H9 (cell line): ENCODE measurements at regions not wholly inside any gene's neighbourhood (a gene's known extent, or its start where the extent isn't known, plus 50 kb on each side); places are given as distances from the start of the nearest gene placed in this dataset.

ENCODE experiments used
- DNase-seq: peaks from one replicate; pipeline ENCODE4 v3.0.0-alpha.2; 2017
- H2AFZ ChIP-seq: one replicate; pipeline ENCODE4 v1.6.1; 2013; ENCODE audit warnings: mild to moderate bottlenecking, low read length, control low read depth, moderate library complexity
- H2AK5ac ChIP-seq: 2 replicates; pipeline ENCODE4 v1.6.1; 2013; ENCODE audit warnings: low read length, control low read depth, mixed read lengths; ENCODE audit not compliant: insufficient read length
- H2BK120ac ChIP-seq: one replicate; pipeline ENCODE4 v1.6.1; 2013; ENCODE audit warnings: low read depth, mild to moderate bottlenecking, low read length, control low read depth, inconsistent platforms; ENCODE audit not compliant: poor library complexity, severe bottlenecking
- H2BK12ac ChIP-seq: 2 replicates; pipeline ENCODE4 v1.6.1; 2013; ENCODE audit warnings: low read length, control low read depth, mixed read lengths, low read depth; ENCODE audit not compliant: insufficient read length
- H2BK15ac ChIP-seq: 2 replicates; pipeline ENCODE4 v1.6.1; 2013; ENCODE audit warnings: low read depth, low read length, control low read depth
- H2BK20ac ChIP-seq: one replicate; pipeline ENCODE4 v1.6.1; 2013; ENCODE audit warnings: low read depth, mild to moderate bottlenecking, low read length, control low read depth, inconsistent platforms; ENCODE audit not compliant: poor library complexity, severe bottlenecking
- H2BK5ac ChIP-seq: 2 replicates; pipeline ENCODE4 v1.6.1; 2013; ENCODE audit warnings: low read length, control low read depth, mixed read lengths; ENCODE audit not compliant: insufficient read length
- H3K14ac ChIP-seq: 2 replicates; pipeline ENCODE4 v1.6.1; 2013; ENCODE audit warnings: low read length, control low read depth; ENCODE audit not compliant: insufficient read depth
- H3K18ac ChIP-seq: 2 replicates; pipeline ENCODE4 v1.6.1; 2013; ENCODE audit warnings: low read depth, mild to moderate bottlenecking, mixed read lengths, low read length, control low read depth; ENCODE audit not compliant: insufficient read length
- H3K23ac ChIP-seq: 2 replicates; pipeline ENCODE4 v1.6.1; 2013; ENCODE audit warnings: low read length, control low read depth, mixed read lengths, low read depth; ENCODE audit not compliant: insufficient read length
- H3K23me2 ChIP-seq: 2 replicates; pipeline ENCODE4 v1.6.1; 2013; ENCODE audit warnings: low read depth, mild to moderate bottlenecking, mixed read lengths, low read length, control low read depth; ENCODE audit not compliant: insufficient read length, poor library complexity, severe bottlenecking
- H3K27ac ChIP-seq: 2 replicates; pipeline ENCODE4 v1.5.1; 2013; ENCODE audit warnings: low read length, control low read depth, mixed read lengths, low read depth; ENCODE audit not compliant: insufficient read length
- H3K27me3 ChIP-seq: 2 replicates; pipeline ENCODE4 v1.6.1; 2013; ENCODE audit warnings: low read length, control low read depth, inconsistent platforms; ENCODE audit not compliant: insufficient read depth
- H3K4ac ChIP-seq: 2 replicates; pipeline ENCODE4 v1.6.1; 2013; ENCODE audit warnings: low read depth, mild to moderate bottlenecking, control low read depth, inconsistent platforms, low read length, moderate library complexity
- H3K4me1 ChIP-seq: 2 replicates; pipeline ENCODE4 v1.6.1; 2013; ENCODE audit warnings: low read length, control low read depth, inconsistent platforms; ENCODE audit not compliant: insufficient read depth
- H3K4me2 ChIP-seq: 2 replicates; pipeline ENCODE4 v1.6.1; 2013; ENCODE audit warnings: low read length, control low read depth, mixed read lengths; ENCODE audit not compliant: insufficient read length, insufficient read depth
- H3K56ac ChIP-seq: 2 replicates; pipeline ENCODE4 v1.6.1; 2013; ENCODE audit warnings: low read depth, mild to moderate bottlenecking, mixed read lengths, low read length, control low read depth; ENCODE audit not compliant: insufficient read length
- H3K79me1 ChIP-seq: 2 replicates; pipeline ENCODE4 v1.6.1; 2013; ENCODE audit warnings: low read depth, mild to moderate bottlenecking, moderate library complexity, low read length, control low read depth, inconsistent platforms; ENCODE audit not compliant: insufficient read depth, poor library complexity, severe bottlenecking
- H3K79me2 ChIP-seq: 2 replicates; pipeline ENCODE4 v1.6.1; 2013; ENCODE audit warnings: low read length, control low read depth, inconsistent platforms; ENCODE audit not compliant: insufficient read depth
- H3K9ac ChIP-seq: 2 replicates; pipeline ENCODE4 v1.6.1; 2013; ENCODE audit warnings: low read length, control low read depth, mixed read lengths; ENCODE audit not compliant: insufficient read length; ENCODE audit errors: extremely low read depth
- H3K9me3 ChIP-seq: one replicate; pipeline ENCODE4 v1.6.1; 2013; ENCODE audit warnings: low read depth, low read length, inconsistent platforms; ENCODE audit not compliant: control insufficient read depth
- H3T11ph ChIP-seq: one replicate; pipeline ENCODE4 v1.6.1; 2013; ENCODE audit warnings: mild to moderate bottlenecking, low read length, control low read depth, inconsistent platforms
- H4K20me1 ChIP-seq: one replicate; pipeline ENCODE4 v1.6.1; 2013; ENCODE audit not compliant: control insufficient read depth, insufficient read length, insufficient read depth
- H4K5ac ChIP-seq: 2 replicates; pipeline ENCODE4 v1.6.1; 2013; ENCODE audit warnings: low read depth, mild to moderate bottlenecking, mixed read lengths, low read length, control low read depth; ENCODE audit not compliant: insufficient read length
- H4K8ac ChIP-seq: replicated peaks from 2 replicates; pipeline ENCODE4 v1.6.1; 2013; ENCODE audit warnings: low read length, control low read depth, mixed read lengths, low read depth; ENCODE audit not compliant: insufficient read length
- H4K91ac ChIP-seq: 2 replicates; pipeline ENCODE4 v1.6.1; 2013; ENCODE audit warnings: low read depth, mild to moderate bottlenecking, moderate library complexity, mixed read lengths, low read length, control low read depth; ENCODE audit not compliant: insufficient read length
- H3K27ac Mint-ChIP-seq, 3 experiments: 2 replicates in 2 of 3; 3 replicates in 1 of 3; pipeline ENCODE4 v1.8.0; 2020 to 2021; ENCODE audit warnings: mixed read lengths in 3 of 3, mild to moderate bottlenecking in 1 of 3, moderate library complexity in 1 of 3
- H3K27me3 Mint-ChIP-seq: 2 replicates; pipeline ENCODE4 v1.8.0; 2021; ENCODE audit warnings: low read depth, mild to moderate bottlenecking, moderate library complexity, mixed read lengths
- H3K36me3 Mint-ChIP-seq, 3 experiments: 2 replicates in 2 of 3; 3 replicates in 1 of 3; pipeline ENCODE4 v1.8.0; 2020 to 2021; ENCODE audit warnings: low read depth in 3 of 3, mixed read lengths in 3 of 3; ENCODE audit not compliant: insufficient read depth in 1 of 3
- H3K4me1 Mint-ChIP-seq, 2 experiments: 2 replicates each; pipeline ENCODE4 v1.8.0; 2020; ENCODE audit warnings: mixed read lengths in 2 of 2
- H3K4me3 Mint-ChIP-seq, 2 experiments: 2 replicates in 1 of 2; 3 replicates in 1 of 2; pipeline ENCODE4 v1.8.0; 2020 to 2021; ENCODE audit warnings: mild to moderate bottlenecking in 2 of 2, mixed read lengths in 2 of 2, moderate library complexity in 1 of 2
- H3K9me3 Mint-ChIP-seq, 2 experiments: 2 replicates in 1 of 2; 3 replicates in 1 of 2; pipeline ENCODE4 v1.8.0; 2020; ENCODE audit warnings: mild to moderate bottlenecking in 2 of 2, mixed read lengths in 2 of 2, moderate library complexity in 1 of 2
- WGBS: extraction: QIAGEN DNeasy Blood & Tissue Kit; methylation state at CpG from one replicate; pipeline ENCODE4 v1.1.7; 2013; ENCODE audit warnings: missing lambda C conversion rate, low lambda C conversion rate, mixed read lengths; ENCODE audit not compliant: insufficient read length; ENCODE audit errors: extremely low coverage; 5-methylcytosine and 5-hydroxymethylcytosine counted together
- TF ChIP-seq, protein P1 (sequence below): fragments of 200-600 bp; sonication (generic); conservative IDR thresholded peaks from 3 replicates; pipeline ENCODE4 v1.8.0; 2021; ENCODE audit warnings: antibody characterized with exemption, mild to moderate bottlenecking

- Histone ChIP-seq H3T11ph (no peak overlapping the region), H2BK5ac (no peak overlapping the region), H2BK20ac (no peak overlapping the region), H4K8ac (no peak overlapping the region), H3K4me2 (no peak overlapping the region), H3K14ac (no peak overlapping the region), H4K20me1 (no peaks in the 10 kb centered on the region), H3K4ac (no peak overlapping the region), H3K79me2 (no peaks in the 10 kb centered on the region), H2AFZ (no peak overlapping the region), H2BK12ac (no peak overlapping the region), H4K91ac (no peak overlapping the region), H3K18ac (no peak overlapping the region), H3K27ac (no peak overlapping the region), H2BK120ac (no peak overlapping the region), H3K4me1 (no peaks in the 10 kb centered on the region), H3K9ac (no peak overlapping the region), H3K79me1 (no peaks in the 10 kb centered on the region), H4K5ac (no peak overlapping the region), H3K23ac (no peak overlapping the region), H3K9me3 (peaks cover 50% of the 10 kb centered on the region), H3K56ac (no peak overlapping the region), H3K23me2 (no peaks in the 10 kb centered on the region), H2AK5ac (no peak overlapping the region), H2BK15ac (no peak overlapping the region), H3K27me3 (no peaks in the 10 kb centered on the region)
- no peaks in the 10 kb centered on the region for H3K4me1 Mint-ChIP-seq
- WGBS: no CpG with 5 or more reads among the region's 11 CpGs
- no peak overlapping the region for H3K4me3 Mint-ChIP-seq
- peaks cover 77 to 94% of the 10 kb centered on the region in 2 experiments for H3K9me3 Mint-ChIP-seq
- no peak overlapping the region for H3K27ac Mint-ChIP-seq
- TF ChIP-seq, protein P1, sequence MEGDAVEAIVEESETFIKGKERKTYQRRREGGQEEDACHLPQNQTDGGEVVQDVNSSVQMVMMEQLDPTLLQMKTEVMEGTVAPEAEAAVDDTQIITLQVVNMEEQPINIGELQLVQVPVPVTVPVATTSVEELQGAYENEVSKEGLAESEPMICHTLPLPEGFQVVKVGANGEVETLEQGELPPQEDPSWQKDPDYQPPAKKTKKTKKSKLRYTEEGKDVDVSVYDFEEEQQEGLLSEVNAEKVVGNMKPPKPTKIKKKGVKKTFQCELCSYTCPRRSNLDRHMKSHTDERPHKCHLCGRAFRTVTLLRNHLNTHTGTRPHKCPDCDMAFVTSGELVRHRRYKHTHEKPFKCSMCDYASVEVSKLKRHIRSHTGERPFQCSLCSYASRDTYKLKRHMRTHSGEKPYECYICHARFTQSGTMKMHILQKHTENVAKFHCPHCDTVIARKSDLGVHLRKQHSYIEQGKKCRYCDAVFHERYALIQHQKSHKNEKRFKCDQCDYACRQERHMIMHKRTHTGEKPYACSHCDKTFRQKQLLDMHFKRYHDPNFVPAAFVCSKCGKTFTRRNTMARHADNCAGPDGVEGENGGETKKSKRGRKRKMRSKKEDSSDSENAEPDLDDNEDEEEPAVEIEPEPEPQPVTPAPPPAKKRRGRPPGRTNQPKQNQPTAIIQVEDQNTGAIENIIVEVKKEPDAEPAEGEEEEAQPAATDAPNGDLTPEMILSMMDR: no peak
- H3K36me3 Mint-ChIP-seq: peaks cover 0 to 5% (median 5%) of the 10 kb centered on the region in 3 experiments; a peak in 6 of 7 replicates
- H3K27me3 Mint-ChIP-seq: peaks cover 4% of the 10 kb centered on the region
- DNase-seq: no peak
Observed at GRCh38 chr15:25192651-25193050, 237.9 kb downstream of the SNRPN start.
